Neural progenitor cell (in vitro differentiated cells): ENCODE measurements at regions not wholly inside any gene's neighbourhood (a gene's known extent, or its start where the extent isn't known, plus 50 kb on each side); places are given as distances from the start of the nearest gene placed in this dataset.

Experiments used
- CTCF ChIP-seq: fragments of 200-600 bp; sonication (generic); IDR thresholded peaks from 2 replicates; pipeline ENCODE4 v1.5.1; 2017; ENCODE audit warnings: antibody characterized with exemption, mild to moderate bottlenecking
- EZH2 ChIP-seq: fragments of 200-600 bp; sonication (generic); IDR thresholded peaks from 2 replicates; pipeline ENCODE4 v1.6.1; 2017; ENCODE audit warnings: antibody characterized with exemption, mild to moderate bottlenecking, moderate library complexity

- TF ChIP-seq CTCF (no peak), EZH2 (no peak)
Observed at GRCh38 chr11:123302751-123303195, 107.7 kb upstream of the CLMP start.
